ENCODE measurements at regions not wholly inside any gene's neighbourhood (a gene's known extent, or its start where the extent isn't known, plus 50 kb on each side); places are given as distances from the start of the nearest gene placed in this dataset.
"Not testable (repeated sequence)": the region's sequence is repeated elsewhere in the genome, so short reads cannot be mapped to it uniquely, and the experiment has no call there.

DNA sequence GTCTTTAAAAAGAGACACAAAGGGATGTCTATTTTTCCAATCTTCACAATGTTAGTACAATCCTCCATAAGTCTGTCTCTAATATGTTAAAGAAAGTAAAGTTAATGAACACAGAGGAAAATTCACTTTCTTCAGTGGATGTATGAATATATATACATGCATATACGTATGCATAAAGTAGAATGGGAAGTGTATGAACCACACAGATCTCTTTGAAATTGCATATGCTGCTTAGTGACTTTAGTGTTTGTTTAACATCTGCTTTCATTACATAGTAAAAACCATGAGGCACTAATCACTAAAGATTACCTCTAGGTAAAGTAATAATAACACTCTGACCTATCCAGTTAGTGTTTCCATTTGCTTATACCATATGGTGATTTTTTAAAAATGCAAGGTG is 451.2 kb downstream of the SEMA3D start:
- no peak for DNase-seq (ENCODE audit: low read depth)

DNA sequence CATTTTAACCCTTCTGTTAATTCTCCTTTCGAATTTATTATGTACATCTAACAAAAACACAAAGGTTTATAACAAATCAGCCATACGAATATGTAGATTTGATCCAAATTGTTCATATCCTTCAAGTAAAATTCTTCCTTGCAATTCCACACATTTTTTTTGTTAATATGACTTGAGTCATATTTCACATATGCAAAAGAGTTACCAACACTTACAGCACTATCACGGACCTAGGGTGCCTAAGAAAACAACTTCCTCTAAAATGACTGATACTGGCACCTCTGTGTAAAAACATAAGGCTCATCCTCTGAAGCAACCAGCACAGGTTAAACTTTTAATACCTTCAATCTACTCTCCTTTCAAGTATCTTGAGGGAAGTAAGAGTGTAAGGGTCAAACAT is 451.8 kb downstream of the SEMA3D start:
- no peak for DNase-seq (ENCODE audit: low read depth)

DNA sequence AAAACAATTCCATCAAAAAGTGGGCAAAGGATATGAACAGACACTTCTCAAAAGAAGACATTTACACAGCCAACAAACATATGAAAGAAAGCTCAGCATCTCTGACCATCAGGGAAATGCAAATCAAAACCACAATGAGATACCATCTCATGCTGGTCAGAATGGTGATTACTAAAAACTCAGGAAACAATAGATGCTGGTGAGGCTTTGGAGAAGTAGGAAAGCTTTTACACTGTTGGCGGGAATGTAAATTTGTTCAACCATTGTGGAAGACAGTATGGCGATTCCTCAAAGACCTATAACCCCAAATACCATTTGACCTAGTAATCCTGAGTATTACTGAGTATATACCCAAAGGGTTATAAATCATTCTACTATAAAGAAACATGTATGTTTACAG is 452.9 kb downstream of the SEMA3D start:
- DNase-seq (ENCODE audit: low read depth), result not testable (repeated sequence)

DNA sequence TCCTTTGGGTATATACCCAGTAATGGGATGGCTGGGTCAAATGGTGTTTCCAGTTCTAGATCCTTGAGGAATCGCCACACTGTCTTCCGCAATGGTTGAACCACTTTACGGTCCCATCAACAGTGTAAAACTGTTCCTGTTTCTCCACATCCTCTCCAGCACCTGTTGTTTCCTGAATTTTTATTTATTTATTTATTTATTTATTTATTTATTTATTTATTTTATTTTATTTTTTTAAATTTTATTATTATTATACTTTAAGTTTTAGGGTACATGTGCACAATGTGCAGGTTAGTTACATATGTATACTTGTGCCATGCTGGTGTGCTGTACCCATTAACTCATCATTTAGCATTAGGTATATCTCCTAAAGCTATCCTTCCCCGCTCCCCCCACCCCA is 456.0 kb downstream of the SEMA3D start:
- not testable (repeated sequence) for DNase-seq (ENCODE audit: low read depth)

DNA sequence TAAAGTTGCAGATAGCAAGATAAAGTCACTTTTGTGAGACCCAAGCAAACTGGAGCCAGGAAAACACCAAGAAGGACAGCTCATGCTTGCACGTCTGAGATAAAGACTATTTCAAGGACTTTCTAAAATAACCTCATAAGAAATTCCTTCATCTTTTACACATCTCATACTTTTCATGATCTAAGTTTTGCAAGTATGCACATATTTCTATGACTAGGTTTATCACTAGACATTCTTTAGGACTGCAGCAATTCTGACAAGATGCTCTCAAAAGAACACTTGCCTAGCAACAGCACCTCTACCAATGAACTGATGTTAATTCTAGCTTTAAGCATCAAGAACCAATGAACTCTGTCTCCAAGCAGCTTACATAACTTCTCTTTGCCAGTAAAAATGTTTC is 457.6 kb downstream of the SEMA3D start:
- DNase-seq (ENCODE audit: low read depth), result peak; percentile 39

DNA sequence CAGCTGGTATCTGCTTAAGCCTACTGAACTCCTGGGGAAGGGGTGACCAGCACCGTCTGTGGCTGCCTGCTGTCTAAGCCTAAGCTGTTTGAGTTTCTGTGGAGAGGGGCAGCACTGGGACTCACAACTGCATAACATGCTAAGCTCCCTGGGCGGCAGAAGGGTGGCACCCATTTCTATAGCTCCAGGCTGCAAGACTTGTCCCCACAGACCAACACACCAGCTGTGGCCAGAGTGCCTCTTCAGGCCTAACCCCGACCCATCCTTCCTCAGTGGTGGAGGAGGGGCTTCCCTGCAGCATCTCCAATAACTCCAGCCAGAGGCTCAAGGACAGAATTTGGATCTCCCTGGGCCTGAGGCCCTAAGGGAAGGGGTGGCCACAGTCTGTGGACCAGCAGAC is 464.1 kb downstream of the SEMA3D start:
- DNase-seq (ENCODE audit: low read depth), result no peak

DNA sequence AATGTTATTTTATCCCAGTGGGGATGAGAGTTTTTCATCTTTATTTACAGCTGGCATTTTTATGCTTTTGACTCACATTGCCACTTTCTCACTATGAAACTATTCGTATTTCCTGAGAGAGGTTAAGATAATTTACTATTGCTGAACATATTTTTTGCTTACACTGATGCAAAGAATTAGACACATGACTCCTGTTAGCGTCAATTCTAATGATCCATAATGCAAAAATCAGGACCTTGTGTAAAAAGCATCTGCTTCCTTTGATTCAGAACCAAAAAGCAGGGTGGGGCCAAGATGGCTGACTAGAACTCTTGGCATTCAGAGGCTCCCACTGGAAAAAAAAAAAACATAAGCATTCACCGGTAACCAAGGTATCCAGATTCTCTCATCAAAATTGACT is 464.8 kb downstream of the SEMA3D start:
- no peak for DNase-seq (ENCODE audit: low read depth)

DNA sequence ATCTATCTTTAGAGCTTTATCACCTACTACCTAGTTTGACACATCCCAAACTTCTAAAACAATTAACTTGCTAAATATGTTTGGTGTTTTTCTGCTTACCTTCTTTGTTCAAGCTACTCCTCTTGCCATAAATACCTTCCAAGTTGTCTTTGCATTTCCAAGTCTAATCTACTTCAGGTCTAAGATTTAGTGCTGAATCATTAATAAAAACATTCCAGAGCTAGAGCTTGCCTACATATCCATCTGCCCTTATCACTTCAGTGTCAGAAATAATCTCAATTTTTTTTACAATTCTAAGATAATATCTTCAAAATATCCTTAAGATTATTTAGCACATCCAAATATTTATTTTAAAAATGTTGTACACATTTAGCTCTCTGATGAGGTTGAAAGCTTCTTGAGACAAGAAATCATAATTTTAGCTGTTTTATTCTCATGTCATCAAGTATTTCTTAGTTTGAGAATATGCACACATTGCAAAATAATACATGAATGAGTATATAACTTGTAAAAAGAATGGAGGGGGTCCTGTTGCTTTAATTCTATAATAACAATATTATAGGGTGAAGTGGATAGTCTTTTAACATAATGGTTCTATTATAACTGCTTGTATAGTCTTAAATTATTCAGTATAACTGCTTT is 466.3 kb downstream of the SEMA3D start:
- no peak for DNase-seq (ENCODE audit: low read depth)

DNA sequence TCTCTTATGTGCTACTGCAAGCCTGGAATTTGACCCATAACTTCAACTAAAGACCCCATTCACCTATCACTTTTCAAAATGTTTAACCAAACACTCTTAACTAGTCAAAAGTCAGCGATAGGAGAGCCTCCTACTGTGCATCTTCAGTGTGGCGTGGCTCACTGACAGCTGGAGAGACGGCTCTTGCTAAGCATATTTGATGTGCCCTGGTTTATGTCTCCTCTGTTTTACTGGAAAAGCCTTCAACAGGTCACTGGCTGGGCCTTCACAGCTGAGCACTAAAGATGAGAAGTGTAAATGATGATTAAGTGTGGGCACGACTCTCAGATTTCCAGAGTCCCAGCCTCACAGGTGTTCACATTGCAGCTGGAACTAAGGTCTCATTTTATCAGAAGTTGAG is 472.1 kb downstream of the SEMA3D start:
- DNase-seq (ENCODE audit: low read depth), result no peak

DNA sequence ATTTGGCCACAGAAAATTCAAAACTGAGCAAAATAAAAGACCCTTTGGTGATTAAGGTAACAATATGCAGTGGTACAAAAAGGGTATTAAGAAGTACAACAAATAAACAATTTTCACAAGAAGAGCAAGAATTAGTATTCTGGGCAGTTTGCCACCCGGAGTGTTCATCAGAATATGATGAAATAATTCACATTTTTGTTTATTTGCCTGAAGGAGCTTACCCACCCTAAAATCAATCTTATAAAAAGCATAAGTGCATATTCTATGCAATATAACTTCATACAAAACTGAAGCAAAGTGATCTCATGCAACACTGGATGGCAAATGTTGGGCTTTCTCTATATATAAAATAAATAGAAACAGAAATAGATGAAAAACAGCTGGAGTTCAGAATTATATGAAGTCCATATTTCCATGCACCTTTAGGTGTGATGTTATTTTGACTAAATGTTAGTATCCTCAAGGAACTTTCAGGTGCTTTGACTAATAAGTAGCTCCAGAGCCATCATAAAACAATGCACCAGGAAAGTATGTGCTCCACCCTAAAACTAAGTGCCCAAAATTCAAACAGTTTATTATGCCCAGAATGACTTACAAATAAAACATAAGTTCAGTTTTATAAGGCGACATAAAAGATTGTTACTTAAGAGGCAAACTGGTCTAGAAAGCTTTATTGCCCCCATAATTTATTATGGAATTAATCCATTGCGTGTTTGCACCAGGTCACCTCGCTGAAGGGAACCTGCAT is 474.3 kb downstream of the SEMA3D start:
- DNase-seq (ENCODE audit: low read depth), result no peak

DNA sequence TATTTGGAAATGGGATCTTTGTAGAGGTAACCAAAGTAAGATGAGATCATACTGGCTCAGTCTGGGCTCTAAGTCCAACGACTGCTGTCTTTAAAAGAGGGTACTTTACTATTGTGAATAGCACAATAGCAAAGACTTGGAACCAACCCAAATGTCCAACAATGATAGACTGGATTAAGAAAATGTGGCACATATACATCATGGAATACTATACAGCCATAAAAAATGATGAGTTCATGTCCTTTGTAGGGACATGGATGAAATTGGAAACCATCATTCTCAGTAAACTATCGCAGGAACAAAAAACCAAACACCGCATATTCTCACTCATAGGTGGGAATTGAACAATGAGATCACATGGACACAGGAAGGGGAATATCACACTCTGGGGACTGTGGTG is 476.3 kb downstream of the SEMA3D start:
- not testable (repeated sequence) for DNase-seq (ENCODE audit: low read depth)

DNA sequence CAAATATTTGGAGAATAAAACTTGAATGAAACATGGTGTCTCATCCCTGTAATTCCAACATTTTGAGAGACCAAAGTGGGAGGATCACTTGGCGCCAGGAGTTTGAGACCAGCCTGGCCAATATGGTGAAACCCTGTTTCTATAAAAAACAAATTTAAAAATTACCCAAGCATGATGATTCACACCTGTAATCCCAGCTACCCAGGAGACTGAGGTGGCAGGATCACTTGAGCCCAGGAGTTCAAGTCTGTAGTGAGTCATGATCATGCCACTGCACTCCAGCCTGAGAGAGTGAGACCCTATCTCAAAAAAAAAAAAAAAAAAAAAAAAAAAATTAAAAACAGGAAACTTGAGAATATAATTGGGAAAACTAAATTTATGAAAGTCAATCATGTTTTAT is 481.1 kb downstream of the SEMA3D start:
- DNase-seq (ENCODE audit: low read depth), result no peak

DNA sequence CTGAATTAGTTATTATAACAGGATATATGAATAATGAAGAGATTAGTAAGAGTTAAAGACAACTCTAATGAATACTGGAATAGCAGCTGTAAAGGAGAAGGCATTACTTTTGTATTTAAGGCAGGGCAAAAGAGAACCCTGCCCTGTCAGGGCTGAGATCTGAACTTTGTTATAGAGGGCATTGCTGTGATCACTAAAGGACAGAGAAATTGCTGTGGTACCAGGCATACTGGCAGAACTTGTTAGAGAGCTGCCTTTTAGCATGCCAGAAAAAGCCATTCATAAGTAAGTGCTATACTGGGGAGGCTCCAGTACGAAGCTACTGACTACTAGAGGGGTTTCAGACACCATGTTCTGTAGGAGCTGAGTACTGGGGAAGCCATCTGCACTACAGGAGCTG is 481.8 kb downstream of the SEMA3D start:
- DNase-seq (ENCODE audit: low read depth), result no peak

DNA sequence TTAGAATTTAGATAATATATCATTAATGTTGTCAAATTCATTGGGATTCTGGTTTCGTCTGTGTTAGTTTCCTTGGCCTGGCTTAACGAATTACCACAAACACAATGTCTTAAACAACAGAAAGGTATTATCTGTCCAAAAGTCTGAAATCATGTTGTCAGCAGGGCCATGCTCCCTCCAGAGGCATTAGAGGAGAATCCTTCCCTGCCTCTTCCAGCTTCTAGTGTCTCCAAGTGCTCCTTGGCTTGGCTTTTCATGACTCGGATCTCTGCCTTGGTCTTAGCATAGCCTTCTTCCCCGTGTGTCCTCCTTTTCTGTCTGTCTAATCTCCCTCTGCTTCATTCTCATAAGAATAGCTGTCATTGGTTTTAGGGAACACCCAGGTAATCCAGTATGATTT is 482.5 kb downstream of the SEMA3D start:
- DNase-seq (ENCODE audit: low read depth), result no peak

DNA sequence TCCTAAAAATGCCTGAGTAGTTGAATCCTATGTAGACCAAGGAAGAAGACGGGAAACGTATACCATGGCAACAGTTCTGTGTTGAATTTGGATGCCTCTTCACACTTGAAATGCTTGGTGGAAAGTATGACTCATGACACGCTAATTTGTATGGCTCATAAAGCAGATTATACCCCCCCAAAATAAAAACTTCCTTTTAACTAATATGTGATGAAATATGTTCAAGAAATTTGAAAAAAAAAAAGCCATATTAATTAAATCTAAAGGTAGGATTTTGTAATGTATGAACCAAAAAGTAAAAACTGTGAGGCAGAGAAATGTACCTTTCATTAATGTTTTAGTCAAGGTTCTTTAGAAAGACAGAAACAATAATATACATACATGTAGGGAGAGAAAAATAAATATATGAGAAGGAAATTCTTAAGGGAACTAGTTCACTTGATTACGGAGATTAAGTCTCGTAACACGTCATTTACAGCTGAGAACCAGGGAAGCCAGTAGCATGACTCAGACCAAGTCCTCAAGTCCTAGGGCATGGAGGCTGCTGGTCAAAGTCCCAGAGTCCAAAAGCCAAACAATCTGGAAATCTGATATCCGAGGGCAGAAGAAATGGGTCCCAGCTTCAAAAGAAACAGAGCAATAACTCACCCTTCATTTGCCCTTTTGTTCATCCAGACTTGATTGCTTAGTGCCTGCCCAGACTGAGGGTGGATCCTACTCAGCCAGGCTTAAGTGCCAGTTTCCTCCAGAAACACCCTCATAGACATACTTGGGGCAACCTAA is 485.1 kb downstream of the SEMA3D start:
- peak; percentile 76 for DNase-seq (ENCODE audit: low read depth)

DNA sequence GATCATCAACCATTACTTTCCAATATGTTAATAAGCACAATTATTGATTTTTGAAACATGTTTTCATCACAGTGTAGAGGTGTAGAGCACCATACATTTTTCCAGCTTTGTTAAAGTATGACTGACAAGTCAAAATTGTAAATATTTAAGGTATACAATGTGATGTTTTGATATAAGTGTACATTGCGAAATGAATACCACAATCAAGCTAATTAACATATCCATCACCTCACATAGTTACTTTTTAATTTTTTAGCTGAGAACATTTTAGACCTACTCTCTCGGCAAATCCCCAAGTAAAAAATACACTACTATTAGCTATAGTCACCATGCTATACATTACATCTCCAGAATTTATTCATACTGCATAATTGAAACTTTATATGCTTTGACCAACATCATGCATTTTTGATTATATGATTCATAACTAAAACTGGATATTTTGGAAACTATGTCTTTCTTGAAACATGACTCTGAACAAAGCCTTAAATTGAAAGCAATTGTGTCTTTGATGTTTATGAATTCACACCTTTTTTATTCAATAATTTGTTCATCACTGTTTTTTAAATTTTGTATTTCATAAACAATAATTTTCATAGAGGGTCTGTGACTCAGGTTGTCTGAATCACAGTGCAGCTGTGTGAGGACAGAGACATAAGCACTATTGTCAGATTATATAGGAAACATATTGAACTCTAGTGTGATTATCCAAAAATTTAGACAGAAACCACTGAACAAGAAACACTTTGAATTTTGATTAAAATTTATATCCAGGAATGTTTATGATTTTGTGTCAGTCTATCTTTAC is 486.1 kb downstream of the SEMA3D start:
- no peak for DNase-seq (ENCODE audit: low read depth)

DNA sequence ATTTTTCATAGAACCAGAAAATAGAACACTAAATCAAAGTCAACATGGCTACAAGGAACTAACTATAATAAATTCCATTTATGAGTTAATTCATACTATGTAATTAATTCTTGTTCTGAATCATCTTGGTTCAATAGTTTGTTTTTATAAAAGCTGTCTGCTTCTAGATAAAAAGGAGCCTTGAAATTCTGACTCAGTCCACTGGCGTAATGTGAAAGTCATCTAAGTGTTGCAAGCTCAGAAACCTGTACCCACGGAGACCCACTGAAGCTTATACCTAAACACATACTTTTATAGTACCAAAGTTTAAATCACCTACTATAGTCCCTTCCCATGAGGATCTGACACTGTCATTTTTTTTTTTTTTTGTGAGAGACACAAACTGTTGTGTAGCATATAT is 489.4 kb downstream of the SEMA3D start:
- no peak for DNase-seq (ENCODE audit: low read depth)

DNA sequence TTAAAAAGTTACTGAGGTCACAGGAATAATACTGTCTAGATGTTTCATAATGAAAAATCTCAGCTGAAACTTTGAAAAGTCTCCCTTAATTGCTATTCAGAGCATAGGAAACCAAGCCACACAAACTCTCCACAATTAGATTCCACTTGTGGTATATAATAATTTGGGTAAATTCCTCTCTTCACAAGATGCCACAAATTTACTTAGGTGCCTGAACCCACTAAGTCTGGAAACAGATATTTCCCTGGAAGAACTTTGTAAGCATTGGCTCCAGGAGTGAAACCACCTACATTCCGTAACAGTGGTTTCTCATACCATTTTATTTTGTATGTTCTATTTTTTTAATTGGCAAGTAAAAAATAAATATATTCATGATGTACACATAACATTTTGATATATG is 493.4 kb downstream of the SEMA3D start:
- DNase-seq (ENCODE audit: low read depth), result no peak

DNA sequence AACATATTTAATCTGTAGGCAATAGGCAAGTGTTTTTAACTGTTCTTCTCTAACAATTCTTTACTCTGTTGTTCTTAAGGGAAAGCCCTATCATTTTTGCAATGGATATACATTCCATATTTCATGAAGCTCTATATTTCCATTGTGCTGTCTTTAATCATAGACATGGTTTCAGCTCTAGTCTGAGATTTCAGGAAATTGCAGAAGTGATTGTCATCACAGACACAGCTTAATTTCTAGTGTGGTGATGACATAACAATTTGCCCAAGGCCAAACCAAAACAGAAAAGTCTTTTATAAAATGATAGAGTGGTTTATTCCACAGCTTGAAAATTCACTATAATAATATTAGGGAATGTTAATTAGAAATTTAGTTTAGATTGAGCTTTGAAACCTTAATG is 494.1 kb upstream of the SEMA3A start:
- no peak for DNase-seq (ENCODE audit: low read depth)

DNA sequence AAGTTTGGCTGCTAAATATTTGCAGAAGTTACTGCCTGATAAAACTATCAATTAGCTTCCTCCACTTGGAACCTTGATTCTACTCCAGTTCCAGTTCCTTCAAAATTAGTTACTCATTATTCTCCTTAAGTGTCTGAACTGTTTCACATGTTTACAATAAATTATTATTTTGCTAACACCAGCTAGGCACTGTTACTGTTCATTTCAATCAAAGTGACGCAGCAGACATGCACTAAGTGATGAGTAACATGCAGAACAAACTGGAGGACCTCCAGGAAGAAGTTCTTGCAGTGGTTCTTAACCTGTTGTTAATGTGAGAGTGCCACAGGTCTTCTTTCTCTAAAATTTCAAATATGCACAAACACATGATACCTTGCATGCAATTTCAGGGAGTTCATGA is 491.8 kb upstream of the SEMA3A start:
- no peak for DNase-seq (ENCODE audit: low read depth)

DNA sequence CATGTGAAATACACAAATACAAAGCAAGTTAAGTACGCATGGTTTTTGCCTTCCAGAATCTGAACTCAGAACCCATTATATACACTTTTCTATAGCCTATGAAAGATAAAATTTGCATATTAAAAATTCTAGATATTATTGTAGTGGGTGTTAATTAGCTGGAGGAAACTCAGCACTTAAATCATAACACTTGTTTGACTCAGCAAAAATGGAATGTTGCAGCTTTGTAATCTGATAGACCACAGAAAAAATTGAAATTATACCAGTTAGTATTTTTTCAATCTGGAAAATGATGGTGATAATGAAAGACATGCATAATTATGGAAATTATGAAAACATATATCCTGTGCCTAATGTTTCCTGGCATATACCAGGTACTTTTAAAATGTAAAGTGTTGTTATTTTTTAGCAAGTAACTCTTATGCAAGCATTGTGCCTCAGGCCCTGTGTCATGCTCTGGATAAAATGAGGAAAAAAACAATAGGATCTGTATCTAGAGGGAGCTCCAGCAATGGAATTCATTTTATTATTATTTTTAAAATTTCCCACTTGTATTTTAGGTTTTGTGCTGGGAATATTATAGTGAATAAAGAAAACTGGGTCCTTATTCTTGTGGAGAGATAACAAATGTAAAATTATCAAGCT is 490.4 kb upstream of the SEMA3A start:
- no peak for DNase-seq (ENCODE audit: low read depth)

DNA sequence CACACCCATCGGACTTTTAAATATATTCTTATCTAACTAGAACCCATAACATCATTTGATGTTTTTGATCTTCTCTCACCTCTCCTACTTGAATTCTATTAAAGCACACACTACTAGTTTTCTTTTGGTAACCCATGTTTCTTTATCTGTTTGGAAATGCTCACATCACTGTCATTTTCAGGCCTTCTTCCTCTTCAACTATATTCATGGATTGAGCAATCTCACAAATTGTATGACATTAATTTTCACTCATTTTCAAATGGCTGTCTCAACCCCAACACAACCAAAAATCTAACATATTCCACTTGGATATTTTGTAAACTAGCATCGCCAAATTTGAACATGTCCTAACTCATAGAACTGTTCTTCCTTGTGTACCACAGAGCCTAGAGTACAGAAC is 488.0 kb upstream of the SEMA3A start:
- DNase-seq (ENCODE audit: low read depth), result no peak

Measured in HS-27A (cell line).